HEK293T (cell line): ENCODE measurements at regions not wholly inside any gene's neighbourhood (a gene's known extent, or its start where the extent isn't known, plus 50 kb on each side); places are given as distances from the start of the nearest gene placed in this dataset.

Source experiments
- FOXA1 ChIP-seq: fragments of 450-650 bp; IDR thresholded peaks from 2 replicates; pipeline ENCODE4 v1.6.1; 2016; ENCODE audit warnings: mild to moderate bottlenecking
- NFRKB ChIP-seq: fragments of 450-650 bp; IDR thresholded peaks from 2 replicates; pipeline ENCODE4 v1.6.1; 2016; ENCODE audit warnings: mild to moderate bottlenecking, moderate library complexity
- SP1 ChIP-seq: fragments of 450-650 bp; IDR thresholded peaks from 2 replicates; pipeline ENCODE4 v1.6.1; 2017
- TARDBP ChIP-seq: fragments of 450-650 bp; IDR thresholded peaks from 2 replicates; pipeline ENCODE4 v1.6.1; 2016

GRCh38 chr4:147056940-147057610, 111.4 kb upstream of the TTC29 start:
- TF ChIP-seq SP1 = no peak
- TF ChIP-seq FOXA1 = no peak
- no peak for TF ChIP-seq TARDBP
- TF ChIP-seq NFRKB = no peak
